ENCODE measurements at regions not wholly inside any gene's neighbourhood (a gene's known extent, or its start where the extent isn't known, plus 50 kb on each side); places are given as distances from the start of the nearest gene placed in this dataset.

GRCh38 chr10:133010095-133010842, 67.9 kb upstream of the CFAP46 start:
- Mint-ChIP-seq H3K36me3 (ENCODE audit: insufficient read depth, unreplicated experiment) (peaks cover 7% of the 10 kb centered on the region), H3K27ac (ENCODE audit: unreplicated experiment) (no peak overlapping the region), H3K4me1 (ENCODE audit: low read depth, unreplicated experiment) (peaks cover 7% of the 10 kb centered on the region), H3K4me3 (ENCODE audit: low read depth, unreplicated experiment) (no peak overlapping the region), H3K27me3 (ENCODE audit: unreplicated experiment) (no peaks in the 10 kb centered on the region), H3K9me3 (ENCODE audit: low read depth, unreplicated experiment) (peaks cover 3% of the 10 kb centered on the region)
- CTCF ChIA-PET = no interaction called here
- BruUV-seq (replicated peaks) = no TSS peak
- intact Hi-C loops (cut with micrococcal nuclease; ENCODE audit: unreplicated experiment) = no loop called here
- DNase-seq = no peak
- no peak for TF ChIP-seq CTCF (IDR thresholded peaks at IDR 0.05; ENCODE audit: unreplicated experiment)

GRCh38 chr10:133009218-133009950, 67.0 kb upstream of the CFAP46 start:
- CTCF ChIA-PET = no interaction called here
- intact Hi-C loops (cut with micrococcal nuclease; ENCODE audit: unreplicated experiment) = no loop called here
- peaks cover 3% of the 10 kb centered on the region for H3K9me3 Mint-ChIP-seq (ENCODE audit: low read depth, unreplicated experiment)

GRCh38 chr10:133008736-133009135, 66.4 kb upstream of the CFAP46 start:
- intact Hi-C loops (cut with micrococcal nuclease; ENCODE audit: unreplicated experiment) = no loop called here
- H3K36me3 Mint-ChIP-seq (ENCODE audit: insufficient read depth, unreplicated experiment) = peaks cover 7% of the 10 kb centered on the region

More at GRCh38 chr10:133009218-133009950, 67.0 kb upstream of the CFAP46 start:
- Mint-ChIP-seq H3K27me3 (ENCODE audit: unreplicated experiment) (no peaks in the 10 kb centered on the region), H3K4me1 (ENCODE audit: low read depth, unreplicated experiment) (peaks cover 7% of the 10 kb centered on the region), H3K36me3 (ENCODE audit: insufficient read depth, unreplicated experiment) (peaks cover 7% of the 10 kb centered on the region), H3K27ac (ENCODE audit: unreplicated experiment) (no peak overlapping the region), H3K4me3 (ENCODE audit: low read depth, unreplicated experiment) (no peak overlapping the region)
- TF ChIP-seq CTCF (IDR thresholded peaks at IDR 0.05; ENCODE audit: unreplicated experiment) = no peak
- DNase-seq = peak; percentile 35
- no TSS peak for BruUV-seq (replicated peaks)

GRCh38 chr10:133008196-133008595, 65.8 kb upstream of the CFAP46 start:
- DNase-seq = no peak
- Mint-ChIP-seq H3K36me3 (ENCODE audit: insufficient read depth, unreplicated experiment) (peaks cover 1% of the 10 kb centered on the region), H3K27me3 (ENCODE audit: unreplicated experiment) (no peaks in the 10 kb centered on the region), H3K4me1 (ENCODE audit: low read depth, unreplicated experiment) (peaks cover 3% of the 10 kb centered on the region), H3K4me3 (ENCODE audit: low read depth, unreplicated experiment) (no peak overlapping the region), H3K27ac (ENCODE audit: unreplicated experiment) (no peak overlapping the region), H3K9me3 (ENCODE audit: low read depth, unreplicated experiment) (peaks cover under 1% of the 10 kb centered on the region)
- CTCF ChIA-PET = no interaction called here
- TF ChIP-seq CTCF (IDR thresholded peaks at IDR 0.05; ENCODE audit: unreplicated experiment) = no peak
- no TSS peak for BruUV-seq (replicated peaks)
- intact Hi-C loops (cut with micrococcal nuclease; ENCODE audit: unreplicated experiment) = no loop called here

More at GRCh38 chr10:133008736-133009135, 66.4 kb upstream of the CFAP46 start:
- no peaks in the 10 kb centered on the region for H3K27me3 Mint-ChIP-seq (ENCODE audit: unreplicated experiment)
- DNase-seq = no peak
- no peak overlapping the region for H3K4me3 Mint-ChIP-seq (ENCODE audit: low read depth, unreplicated experiment)
- H3K9me3 Mint-ChIP-seq (ENCODE audit: low read depth, unreplicated experiment) = peaks cover 3% of the 10 kb centered on the region
- H3K4me1 Mint-ChIP-seq (ENCODE audit: low read depth, unreplicated experiment) = peaks cover 7% of the 10 kb centered on the region
- H3K27ac Mint-ChIP-seq (ENCODE audit: unreplicated experiment) = no peak overlapping the region
- TF ChIP-seq CTCF (IDR thresholded peaks at IDR 0.05; ENCODE audit: unreplicated experiment) = no peak
- CTCF ChIA-PET = no interaction called here
- no TSS peak for BruUV-seq (replicated peaks)
